Sigmoid colon (tissue), 4 donors: ENCODE measurements at regions not wholly inside any gene's neighbourhood (a gene's known extent, or its start where the extent isn't known, plus 50 kb on each side); places are given as distances from the start of the nearest gene placed in this dataset.

ENCODE experiments used
- POLR2A ChIP-seq, 2 donors: fragments of 450-650 bp; IDR thresholded peaks; one replicate each; pipeline ENCODE4 v1.6.1; 2016; ENCODE audit warnings: antibody characterized with exemption in 2 of 2, mild to moderate bottlenecking in 2 of 2, moderate library complexity in 2 of 2
- POLR2AphosphoS5 ChIP-seq, 4 donors: sonication (generic); formaldehyde crosslinking; IDR thresholded peaks; one replicate each; pipeline ENCODE4 v1.6.1; 2017; ENCODE audit warnings: antibody characterized with exemption in 4 of 4
- TF ChIP-seq, protein P1 (sequence below), 4 experiments: fragments of 450-650 bp in 3 of 4; fragments of 200-600 bp in 1 of 4; IDR thresholded peaks; one replicate each; pipeline ENCODE4 v1.5.1; 2016 to 2019; ENCODE audit warnings: antibody characterized with exemption in 4 of 4, mild to moderate bottlenecking in 3 of 4, moderate library complexity in 2 of 4

DNA sequence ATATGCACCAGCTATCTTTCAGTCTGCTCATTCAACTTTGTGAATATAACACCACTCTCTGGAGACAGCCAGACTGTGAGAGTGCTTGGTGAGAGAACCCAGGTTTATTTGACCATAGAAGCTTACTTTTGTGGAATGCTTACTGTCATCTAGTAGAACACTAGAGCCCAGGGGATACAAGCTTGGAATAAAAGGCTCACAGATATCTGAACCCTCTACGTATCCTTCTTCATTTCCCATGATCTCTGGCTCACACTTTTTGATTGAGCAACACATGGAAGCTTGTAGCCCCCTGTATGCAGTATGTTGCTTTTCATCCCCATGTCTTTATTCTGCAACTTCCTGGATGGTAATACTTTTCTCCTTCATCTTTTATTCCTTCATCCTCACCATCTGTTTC is 835.3 kb upstream of the CITED2 start:
- TF ChIP-seq, protein P1, sequence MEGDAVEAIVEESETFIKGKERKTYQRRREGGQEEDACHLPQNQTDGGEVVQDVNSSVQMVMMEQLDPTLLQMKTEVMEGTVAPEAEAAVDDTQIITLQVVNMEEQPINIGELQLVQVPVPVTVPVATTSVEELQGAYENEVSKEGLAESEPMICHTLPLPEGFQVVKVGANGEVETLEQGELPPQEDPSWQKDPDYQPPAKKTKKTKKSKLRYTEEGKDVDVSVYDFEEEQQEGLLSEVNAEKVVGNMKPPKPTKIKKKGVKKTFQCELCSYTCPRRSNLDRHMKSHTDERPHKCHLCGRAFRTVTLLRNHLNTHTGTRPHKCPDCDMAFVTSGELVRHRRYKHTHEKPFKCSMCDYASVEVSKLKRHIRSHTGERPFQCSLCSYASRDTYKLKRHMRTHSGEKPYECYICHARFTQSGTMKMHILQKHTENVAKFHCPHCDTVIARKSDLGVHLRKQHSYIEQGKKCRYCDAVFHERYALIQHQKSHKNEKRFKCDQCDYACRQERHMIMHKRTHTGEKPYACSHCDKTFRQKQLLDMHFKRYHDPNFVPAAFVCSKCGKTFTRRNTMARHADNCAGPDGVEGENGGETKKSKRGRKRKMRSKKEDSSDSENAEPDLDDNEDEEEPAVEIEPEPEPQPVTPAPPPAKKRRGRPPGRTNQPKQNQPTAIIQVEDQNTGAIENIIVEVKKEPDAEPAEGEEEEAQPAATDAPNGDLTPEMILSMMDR (IDR thresholded peaks at IDR 0.05): no peak
- TF ChIP-seq POLR2A (IDR thresholded peaks at IDR 0.05) (no peak), POLR2AphosphoS5 (IDR thresholded peaks at IDR 0.05) (no peak)
